Uterus (tissue), 2 donors: ENCODE measurements at regions not wholly inside any gene's neighbourhood (a gene's known extent, or its start where the extent isn't known, plus 50 kb on each side); places are given as distances from the start of the nearest gene placed in this dataset.

Experiments used
- POLR2A ChIP-seq, 2 donors: fragments of 450-650 bp; IDR thresholded peaks; one replicate each; pipeline ENCODE4 v1.6.1; 2016; ENCODE audit warnings: antibody characterized with exemption in 2 of 2, mild to moderate bottlenecking in 1 of 2, moderate library complexity in 1 of 2
- TF ChIP-seq, protein P1 (sequence below), 4 experiments: fragments of 200-600 bp in 2 of 4; fragments of 450-650 bp in 2 of 4; sonication (generic) in 2 of 4; IDR thresholded peaks; one replicate each; pipeline ENCODE4 v1.5.1; 2016 to 2019; ENCODE audit warnings: antibody characterized with exemption in 4 of 4, mild to moderate bottlenecking in 2 of 4, moderate library complexity in 1 of 4

DNA sequence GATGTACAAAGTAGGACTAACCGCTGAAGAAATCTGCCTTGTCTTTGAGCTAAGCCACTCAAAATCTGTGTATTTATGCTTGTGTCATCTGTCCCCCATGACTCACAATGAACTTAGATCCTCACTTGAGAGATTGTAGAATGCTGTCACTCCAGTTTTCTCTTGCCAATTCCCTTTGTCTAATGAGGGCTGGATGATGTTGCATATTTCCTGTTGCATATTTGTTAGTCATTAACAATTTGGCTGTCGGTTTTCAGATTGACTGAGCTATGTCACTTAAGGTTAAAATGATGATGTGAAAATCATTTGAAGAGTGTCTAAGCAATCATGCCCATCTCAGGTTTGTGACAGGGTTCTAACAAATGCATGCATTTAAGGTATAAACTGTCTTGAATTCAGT, 481.7 kb downstream of the CDH10 start:
- TF ChIP-seq, protein P1, sequence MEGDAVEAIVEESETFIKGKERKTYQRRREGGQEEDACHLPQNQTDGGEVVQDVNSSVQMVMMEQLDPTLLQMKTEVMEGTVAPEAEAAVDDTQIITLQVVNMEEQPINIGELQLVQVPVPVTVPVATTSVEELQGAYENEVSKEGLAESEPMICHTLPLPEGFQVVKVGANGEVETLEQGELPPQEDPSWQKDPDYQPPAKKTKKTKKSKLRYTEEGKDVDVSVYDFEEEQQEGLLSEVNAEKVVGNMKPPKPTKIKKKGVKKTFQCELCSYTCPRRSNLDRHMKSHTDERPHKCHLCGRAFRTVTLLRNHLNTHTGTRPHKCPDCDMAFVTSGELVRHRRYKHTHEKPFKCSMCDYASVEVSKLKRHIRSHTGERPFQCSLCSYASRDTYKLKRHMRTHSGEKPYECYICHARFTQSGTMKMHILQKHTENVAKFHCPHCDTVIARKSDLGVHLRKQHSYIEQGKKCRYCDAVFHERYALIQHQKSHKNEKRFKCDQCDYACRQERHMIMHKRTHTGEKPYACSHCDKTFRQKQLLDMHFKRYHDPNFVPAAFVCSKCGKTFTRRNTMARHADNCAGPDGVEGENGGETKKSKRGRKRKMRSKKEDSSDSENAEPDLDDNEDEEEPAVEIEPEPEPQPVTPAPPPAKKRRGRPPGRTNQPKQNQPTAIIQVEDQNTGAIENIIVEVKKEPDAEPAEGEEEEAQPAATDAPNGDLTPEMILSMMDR (IDR thresholded peaks at IDR 0.05) = no peak
- no peak for TF ChIP-seq POLR2A (IDR thresholded peaks at IDR 0.05)
